K562 (cell line): ENCODE measurements at regions not wholly inside any gene's neighbourhood (a gene's known extent, or its start where the extent isn't known, plus 50 kb on each side); places are given as distances from the start of the nearest gene placed in this dataset.
A peak's percentile ranks its signal among the peaks of the same experiment; 100 is the strongest.

Experiments
- ARHGAP35 ChIP-seq: fragments of 450-650 bp; IDR thresholded peaks from 2 replicates; pipeline ENCODE4 v1.6.1; 2018; ENCODE audit not compliant: partially characterized antibody
- BRD4 ChIP-seq: fragments of 200-600 bp; sonication (generic); IDR thresholded peaks from 2 replicates; pipeline ENCODE4 v1.6.1; 2017; ENCODE audit warnings: inconsistent platforms
- CC2D1A ChIP-seq: fragments of 450-650 bp; IDR thresholded peaks from 2 replicates; pipeline ENCODE4 v1.6.1; 2017; ENCODE audit warnings: mild to moderate bottlenecking
- CHCHD3 ChIP-seq: fragments of 250-450 bp; sonication (Bioruptor Pico); IDR thresholded peaks from 2 replicates; pipeline ENCODE4 v2.1.2; 2022; ENCODE audit warnings: mild to moderate bottlenecking
- CREB1 ChIP-seq, 2 experiments: sonication (generic) in 1 of 2; formaldehyde crosslinking in 1 of 2; IDR thresholded peaks; 2 replicates each; pipeline versions ENCODE4 v1.6.1 to v1.8.0; 2012 to 2022; ENCODE audit warnings: inconsistent platforms in 1 of 2, mild to moderate bottlenecking in 1 of 2, missing genetic modification reagents in 1 of 2, moderate library complexity in 1 of 2
- CTBP1 ChIP-seq: fragments of 450-650 bp; IDR thresholded peaks from 2 replicates; pipeline ENCODE4 v1.6.1; 2016; ENCODE audit warnings: borderline replicate concordance
- ESRRB ChIP-seq: fragments of 250-450 bp; sonication (Bioruptor Pico); IDR thresholded peaks from 2 replicates; pipeline ENCODE4 v1.5.0; 2020; ENCODE audit warnings: mild to moderate bottlenecking, moderate library complexity, borderline replicate concordance
- FOXA1 ChIP-seq: fragments of 450-650 bp; IDR thresholded peaks from 2 replicates; pipeline ENCODE4 v1.6.1; 2016; ENCODE audit warnings: mild to moderate bottlenecking, borderline replicate concordance
- FUS ChIP-seq: fragments of 200-400 bp; formaldehyde crosslinking; optimal IDR thresholded peaks from 2 replicates; pipeline ENCODE3; 2017; ENCODE audit warnings: low read depth, low read length
- HDAC2 ChIP-seq: fragments of 450-650 bp; IDR thresholded peaks from 2 replicates; pipeline ENCODE4 v1.6.1; 2016; ENCODE audit warnings: mild to moderate bottlenecking
- JUN ChIP-seq, 2 experiments: sonication (generic) in 1 of 2; formaldehyde crosslinking in 1 of 2; IDR thresholded peaks; 2 replicates each; pipeline versions ENCODE4 v1.6.1 to v1.8.0; 2012 to 2022; ENCODE audit warnings: borderline replicate concordance in 2 of 2, mild to moderate bottlenecking in 2 of 2, improper control_type of control experiment in 1 of 2, low read depth in 1 of 2, low read length in 1 of 2, missing genetic modification reagents in 1 of 2
- MAZ ChIP-seq, 2 experiments: fragments of 450-650 bp in 1 of 2; sonication (generic) in 1 of 2; formaldehyde crosslinking; IDR thresholded peaks in 1 of 2; conservative IDR thresholded peaks in 1 of 2; 2 replicates each; pipeline versions ENCODE4 v1.4.0 to v1.5.0; 2020; ENCODE audit warnings: mild to moderate bottlenecking in 1 of 2, missing genetic modification reagents in 1 of 2
- MCM7 ChIP-seq, 2 experiments: fragments of 450-650 bp; IDR thresholded peaks; 2 replicates each; pipeline ENCODE4 v1.6.1; 2016 to 2018
- MEF2D ChIP-seq: conservative IDR thresholded peaks from 2 replicates; pipeline ENCODE4 v1.6.1; 2016; ENCODE audit warnings: low read depth, missing genetic modification characterization, missing compliant biosample characterization
- NFIX ChIP-seq: fragments of 250-450 bp; sonication (Bioruptor Pico); IDR thresholded peaks from 2 replicates; pipeline ENCODE4 v1.4.0; 2020; ENCODE audit warnings: low read depth, mild to moderate bottlenecking, moderate library complexity
- NR2C1 ChIP-seq, 2 experiments: fragments of 450-650 bp; IDR thresholded peaks; 2 replicates each; pipeline ENCODE4 v1.6.1; 2017; ENCODE audit warnings: mild to moderate bottlenecking in 2 of 2, antibody characterized with exemption in 1 of 2, inconsistent platforms in 1 of 2, missing compliant biosample characterization in 1 of 2, missing genetic modification characterization in 1 of 2
- NUFIP1 ChIP-seq: fragments of 450-650 bp; IDR thresholded peaks from 2 replicates; pipeline ENCODE4 v1.6.1; 2018; ENCODE audit not compliant: partially characterized antibody
- SIN3B ChIP-seq: fragments of 450-650 bp; IDR thresholded peaks from 2 replicates; pipeline ENCODE4 v1.6.1; 2017; ENCODE audit warnings: low read depth, mild to moderate bottlenecking, moderate library complexity
- SMARCA4 ChIP-seq: fragments of 450-650 bp; IDR thresholded peaks from 2 replicates; pipeline ENCODE4 v1.6.1; 2016
- SMARCA5 ChIP-seq: fragments of 450-650 bp; IDR thresholded peaks from 2 replicates; pipeline ENCODE4 v1.6.1; 2016
- SNRNP70 ChIP-seq: fragments of 200-400 bp; formaldehyde crosslinking; optimal IDR thresholded peaks from 2 replicates; pipeline ENCODE3; 2017; ENCODE audit warnings: low read depth, low read length
- SREBF2 ChIP-seq: sonication (generic); formaldehyde crosslinking; IDR thresholded peaks from 2 replicates; pipeline ENCODE4 v1.4.0; 2020; ENCODE audit warnings: mild to moderate bottlenecking, missing genetic modification reagents
- TCF7 ChIP-seq: sonication (generic); IDR thresholded peaks from 2 replicates; pipeline ENCODE4 v1.6.1; 2016; ENCODE audit warnings: antibody characterized with exemption, borderline replicate concordance
- TEAD1 ChIP-seq, 2 experiments: fragments of 450-650 bp in 1 of 2; sonication (generic) in 1 of 2; formaldehyde crosslinking; IDR thresholded peaks; 2 replicates each; pipeline versions ENCODE4 v1.4.0 to v1.8.0; 2020 to 2022; ENCODE audit warnings: mild to moderate bottlenecking in 2 of 2, missing genetic modification reagents in 1 of 2
- XRCC5 ChIP-seq: fragments of 200-400 bp; formaldehyde crosslinking; IDR thresholded peaks from 2 replicates; pipeline ENCODE4 v1.6.1; 2017; ENCODE audit warnings: low read depth, mild to moderate bottlenecking, low read length
- ZNF12 ChIP-seq: sonication (generic); formaldehyde crosslinking; IDR thresholded peaks from 2 replicates; pipeline ENCODE4 v1.4.0; 2020; ENCODE audit warnings: mild to moderate bottlenecking, missing genetic modification reagents
- ZNF23 ChIP-seq: fragments of 250-450 bp; sonication (Bioruptor Pico); IDR thresholded peaks from 2 replicates; pipeline ENCODE4 v1.4.0; 2020; ENCODE audit warnings: mild to moderate bottlenecking
- ZNF354B ChIP-seq: fragments of 250-450 bp; sonication (Bioruptor Pico); IDR thresholded peaks from 2 replicates; pipeline ENCODE4 v1.4.0; 2020
- ZNF696 ChIP-seq: fragments of 250-450 bp; sonication (Bioruptor Pico); conservative IDR thresholded peaks from 2 replicates; pipeline ENCODE4 v1.4.0; 2020; ENCODE audit warnings: mild to moderate bottlenecking, moderate library complexity
- TF ChIP-seq, protein P1 (sequence below): sonication (generic); formaldehyde crosslinking; IDR thresholded peaks from 2 replicates; pipeline ENCODE4 v1.8.0; 2022; ENCODE audit warnings: mild to moderate bottlenecking, missing genetic modification reagents

DNA sequence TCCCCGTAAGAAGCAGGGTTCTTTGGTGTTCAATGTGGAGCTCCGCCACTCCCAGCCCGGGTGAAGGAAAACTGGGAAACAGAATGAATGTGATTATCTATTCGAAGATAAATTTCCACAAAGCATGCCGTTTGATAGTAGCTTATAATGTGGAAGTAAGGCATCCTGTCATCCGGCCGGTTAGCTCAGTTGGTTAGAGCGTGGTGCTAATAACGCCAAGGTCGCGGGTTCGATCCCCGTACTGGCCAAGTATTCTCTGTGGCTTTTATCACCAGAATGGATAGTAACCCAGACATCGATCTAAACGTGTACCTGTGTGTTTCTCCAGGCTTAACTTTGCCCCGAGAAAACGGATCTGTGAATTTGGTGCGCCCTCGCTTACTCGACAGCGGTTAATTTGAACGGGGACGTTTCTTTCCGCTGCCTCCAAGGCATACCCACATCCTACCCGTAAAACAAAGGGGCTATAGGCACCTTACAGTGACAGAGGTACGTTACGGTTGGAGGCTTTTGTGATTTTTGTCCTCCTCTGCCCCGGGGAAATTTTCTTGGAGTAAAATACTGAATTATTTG lies 215.2 kb upstream of the ZNF184 start (continued):
- TF ChIP-seq CC2D1A (0 out of 2 replicates have a peak, but pooled peaks have one; percentile 34), BRD4 (peak; percentile 90), NUFIP1 (no peak), NFIX (CRISPR knock-in tag) (no peak), SMARCA5 (peak; percentile 69; the same call in 1 of the 2 replicates), SIN3B (peak; percentile 15; the same call in 1 of the 2 replicates), HDAC2 (peak; percentile 80; the same call in 1 of the 2 replicates), TEAD1 (CRISPR knock-in tag; IDR thresholded peaks at IDR 0.05) (peak in 1 of 2 experiments; percentile 81; a peak in 2 of 4 replicates), XRCC5 (peak; percentile 96), SNRNP70 (no peak), TCF7 (0 out of 2 replicates have a peak, but pooled peaks have one; percentile 68), ZNF696 (no peak), ARHGAP35 (no peak), MCM7 (IDR thresholded peaks at IDR 0.05) (no peak), ZNF12 (no peak), JUN (IDR thresholded peaks at IDR 0.05; ENCODE audit: borderline replicate concordance, low read depth, low read length) (peak; percentile 78), JUN (CRISPR knock-in tag; IDR thresholded peaks at IDR 0.05; ENCODE audit: borderline replicate concordance) (peak; percentile 50; the same call in 1 of the 2 replicates), ZNF23 (no peak), CTBP1 (peak; percentile 92), SMARCA4 (no peak), SREBF2 (CRISPR knock-in tag) (no peak), FUS (no peak), CHCHD3 (CRISPR knock-in tag) (no peak), CREB1 (IDR thresholded peaks at IDR 0.05) (peak; percentile 64), CREB1 (CRISPR knock-in tag; IDR thresholded peaks at IDR 0.05) (peak; percentile 67), MAZ (CRISPR knock-in tag; conservative IDR thresholded peaks at IDR 0.05 in 1 of 2, IDR thresholded peaks at IDR 0.05 in 1 of 2) (peak in 1 of 2 experiments; percentile 61; a peak in 2 of 4 replicates), MEF2D (tag) (0 out of 2 replicates have a peak, but pooled peaks have one; percentile 48), NR2C1 (IDR thresholded peaks at IDR 0.05) (0 out of 2 replicates have a peak, but pooled peaks have one; percentile 12), NR2C1 (tag; IDR thresholded peaks at IDR 0.05) (no peak; the same call in 1 of the 2 replicates), ESRRB (CRISPR knock-in tag) (0 out of 2 replicates have a peak, but pooled peaks have one; percentile 58), ZNF354B (no peak), FOXA1 (no peak)
- TF ChIP-seq, protein P1, sequence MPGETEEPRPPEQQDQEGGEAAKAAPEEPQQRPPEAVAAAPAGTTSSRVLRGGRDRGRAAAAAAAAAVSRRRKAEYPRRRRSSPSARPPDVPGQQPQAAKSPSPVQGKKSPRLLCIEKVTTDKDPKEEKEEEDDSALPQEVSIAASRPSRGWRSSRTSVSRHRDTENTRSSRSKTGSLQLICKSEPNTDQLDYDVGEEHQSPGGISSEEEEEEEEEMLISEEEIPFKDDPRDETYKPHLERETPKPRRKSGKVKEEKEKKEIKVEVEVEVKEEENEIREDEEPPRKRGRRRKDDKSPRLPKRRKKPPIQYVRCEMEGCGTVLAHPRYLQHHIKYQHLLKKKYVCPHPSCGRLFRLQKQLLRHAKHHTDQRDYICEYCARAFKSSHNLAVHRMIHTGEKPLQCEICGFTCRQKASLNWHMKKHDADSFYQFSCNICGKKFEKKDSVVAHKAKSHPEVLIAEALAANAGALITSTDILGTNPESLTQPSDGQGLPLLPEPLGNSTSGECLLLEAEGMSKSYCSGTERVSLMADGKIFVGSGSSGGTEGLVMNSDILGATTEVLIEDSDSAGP (CRISPR knock-in tag) = no peak
